ENCODE measurements at regions not wholly inside any gene's neighbourhood (a gene's known extent, or its start where the extent isn't known, plus 50 kb on each side); places are given as distances from the start of the nearest gene placed in this dataset.

DNA sequence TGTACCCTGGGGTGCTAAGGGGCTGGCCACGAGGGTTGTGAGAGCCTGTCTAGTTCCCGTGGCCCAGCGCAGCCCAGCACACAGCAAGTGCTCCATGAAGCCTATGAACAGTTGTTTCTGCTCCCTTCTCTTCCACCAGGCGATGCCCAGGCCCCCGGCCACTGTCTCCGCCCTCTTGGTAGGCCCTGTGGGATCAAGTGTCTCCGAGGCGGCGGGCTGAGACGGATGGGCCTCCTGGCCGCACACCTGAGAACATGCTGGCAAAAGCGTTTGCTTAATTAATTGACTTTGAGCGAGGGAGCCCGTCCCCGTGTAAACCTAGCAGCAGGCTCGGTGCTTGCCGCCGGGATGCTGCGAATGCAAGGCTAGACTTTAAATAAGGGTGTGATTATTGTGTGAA, 129.7 kb upstream of the GSE1 start:
- TF ChIP-seq, protein P1, sequence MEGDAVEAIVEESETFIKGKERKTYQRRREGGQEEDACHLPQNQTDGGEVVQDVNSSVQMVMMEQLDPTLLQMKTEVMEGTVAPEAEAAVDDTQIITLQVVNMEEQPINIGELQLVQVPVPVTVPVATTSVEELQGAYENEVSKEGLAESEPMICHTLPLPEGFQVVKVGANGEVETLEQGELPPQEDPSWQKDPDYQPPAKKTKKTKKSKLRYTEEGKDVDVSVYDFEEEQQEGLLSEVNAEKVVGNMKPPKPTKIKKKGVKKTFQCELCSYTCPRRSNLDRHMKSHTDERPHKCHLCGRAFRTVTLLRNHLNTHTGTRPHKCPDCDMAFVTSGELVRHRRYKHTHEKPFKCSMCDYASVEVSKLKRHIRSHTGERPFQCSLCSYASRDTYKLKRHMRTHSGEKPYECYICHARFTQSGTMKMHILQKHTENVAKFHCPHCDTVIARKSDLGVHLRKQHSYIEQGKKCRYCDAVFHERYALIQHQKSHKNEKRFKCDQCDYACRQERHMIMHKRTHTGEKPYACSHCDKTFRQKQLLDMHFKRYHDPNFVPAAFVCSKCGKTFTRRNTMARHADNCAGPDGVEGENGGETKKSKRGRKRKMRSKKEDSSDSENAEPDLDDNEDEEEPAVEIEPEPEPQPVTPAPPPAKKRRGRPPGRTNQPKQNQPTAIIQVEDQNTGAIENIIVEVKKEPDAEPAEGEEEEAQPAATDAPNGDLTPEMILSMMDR (IDR thresholded peaks at IDR 0.05) = no peak
- TF ChIP-seq EP300 (IDR thresholded peaks at IDR 0.05) (no peak), POLR2A (IDR thresholded peaks at IDR 0.05) (no peak), POLR2AphosphoS5 (IDR thresholded peaks at IDR 0.05) (no peak)
